H7 (cell line): ENCODE measurements at regions not wholly inside any gene's neighbourhood (a gene's known extent, or its start where the extent isn't known, plus 50 kb on each side); places are given as distances from the start of the nearest gene placed in this dataset.

ENCODE experiments used
- DNase-seq: peaks from one replicate; pipeline ENCODE4 v3.0.0; 2012
- H3K27me3 ChIP-seq: 2 replicates; pipeline ENCODE4 v1.6.0; 2011; ENCODE audit warnings: mild to moderate bottlenecking, low read length; ENCODE audit not compliant: control insufficient read depth, insufficient read depth
- H3K36me3 ChIP-seq: replicated peaks from 2 replicates; pipeline ENCODE4 v1.5.1; 2011; ENCODE audit warnings: low read length; ENCODE audit not compliant: control insufficient read depth, insufficient read depth
- H3K4me3 ChIP-seq: 2 replicates; pipeline ENCODE4 v1.5.1; 2011; ENCODE audit warnings: low read depth, mild to moderate bottlenecking, control low read depth, low read length, moderate library complexity; ENCODE audit not compliant: insufficient read depth

DNA sequence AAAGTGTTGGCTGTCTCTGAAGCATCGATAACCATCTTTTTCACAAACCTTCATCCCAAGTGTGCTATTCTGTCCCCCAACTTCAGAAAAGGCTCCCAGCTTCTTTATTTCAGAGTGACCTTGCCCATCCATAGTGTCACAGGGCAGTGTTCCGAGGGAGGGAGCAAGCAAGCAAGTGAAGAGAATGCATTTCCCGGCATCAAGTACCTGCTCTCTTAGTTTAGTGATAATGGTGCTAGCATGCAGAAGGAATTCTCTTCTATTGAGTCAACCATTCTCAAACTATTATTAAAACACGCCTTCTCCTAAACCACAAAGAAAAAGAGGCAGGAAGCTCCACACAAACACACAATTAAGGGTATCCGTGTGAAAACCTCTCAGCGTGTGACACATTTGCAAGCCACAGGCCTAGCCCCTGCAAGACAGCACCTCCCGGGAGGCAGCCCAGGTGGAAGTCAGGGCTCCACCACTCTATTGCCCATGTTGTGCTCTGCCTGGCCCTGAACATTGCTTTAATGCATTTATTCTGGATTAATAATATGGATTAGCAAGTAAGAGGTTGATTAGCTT is 504.9 kb downstream of the GALR1 start:
- Histone ChIP-seq H3K4me3 (no peak overlapping the region), H3K36me3 (no peaks in the 10 kb centered on the region), H3K27me3 (no peaks in the 10 kb centered on the region)
- peak; percentile 41 for DNase-seq

DNA sequence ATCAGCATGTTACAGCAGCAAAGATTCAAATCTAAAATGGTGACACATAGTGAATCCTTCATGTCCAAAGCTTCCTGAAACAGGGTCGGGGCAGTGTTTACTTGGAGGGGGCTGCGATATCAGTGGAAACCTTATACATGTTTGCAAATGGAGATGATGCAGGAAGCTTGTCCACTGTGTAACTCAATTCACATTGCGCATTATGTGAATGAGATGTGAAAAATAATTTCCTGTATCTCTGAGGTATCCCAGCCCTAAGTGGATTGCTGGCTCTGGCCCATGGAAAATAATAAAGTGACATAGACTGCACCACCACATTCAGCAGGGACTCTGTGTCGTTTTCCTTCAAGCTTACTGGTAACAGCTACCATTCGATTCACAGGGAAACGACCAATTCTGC is 505.5 kb downstream of the GALR1 start:
- Histone ChIP-seq H3K27me3 (no peaks in the 10 kb centered on the region), H3K36me3 (no peaks in the 10 kb centered on the region), H3K4me3 (no peak overlapping the region)
- no peak for DNase-seq

DNA sequence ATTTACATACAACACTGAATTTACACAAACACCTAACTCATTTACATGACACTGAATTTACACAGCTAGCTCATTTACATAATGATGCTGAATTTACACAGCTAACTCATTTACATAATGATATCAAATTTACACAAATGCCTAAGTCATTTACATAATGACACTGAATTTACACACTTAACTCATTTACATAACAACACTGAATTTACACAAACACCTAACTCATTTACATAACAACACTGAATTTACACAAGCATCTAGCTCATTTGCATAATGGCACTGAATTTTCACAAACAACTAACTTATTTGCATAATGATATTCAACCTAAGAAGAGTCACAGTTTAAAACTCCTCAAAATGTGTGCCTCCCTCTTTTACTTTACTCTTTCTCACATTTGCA is 511.7 kb downstream of the GALR1 start:
- Histone ChIP-seq H3K36me3 (no peaks in the 10 kb centered on the region), H3K4me3 (no peak overlapping the region), H3K27me3 (no peaks in the 10 kb centered on the region)
- no peak for DNase-seq

DNA sequence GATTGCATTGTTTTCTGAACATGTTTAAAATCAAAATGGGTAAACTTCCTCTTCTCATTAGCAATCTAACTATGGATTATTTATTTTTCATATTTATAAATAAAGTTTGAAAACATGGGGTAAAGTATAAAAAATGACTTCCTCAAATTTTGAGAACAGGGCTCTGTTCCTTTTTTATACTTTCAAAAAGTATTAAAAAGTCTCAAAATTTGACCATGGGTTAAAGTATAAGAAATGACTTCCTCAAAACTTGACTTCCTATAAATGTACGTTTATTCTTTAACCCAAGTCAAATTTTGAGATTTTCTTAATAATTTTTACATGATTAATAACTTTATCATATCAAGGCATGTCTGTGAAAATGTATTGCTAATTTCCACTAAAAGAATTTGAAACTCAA is 512.4 kb downstream of the GALR1 start:
- H3K36me3 ChIP-seq, result no peaks in the 10 kb centered on the region
- no peaks in the 10 kb centered on the region for H3K27me3 ChIP-seq
- DNase-seq, result no peak
- no peak overlapping the region for H3K4me3 ChIP-seq

DNA sequence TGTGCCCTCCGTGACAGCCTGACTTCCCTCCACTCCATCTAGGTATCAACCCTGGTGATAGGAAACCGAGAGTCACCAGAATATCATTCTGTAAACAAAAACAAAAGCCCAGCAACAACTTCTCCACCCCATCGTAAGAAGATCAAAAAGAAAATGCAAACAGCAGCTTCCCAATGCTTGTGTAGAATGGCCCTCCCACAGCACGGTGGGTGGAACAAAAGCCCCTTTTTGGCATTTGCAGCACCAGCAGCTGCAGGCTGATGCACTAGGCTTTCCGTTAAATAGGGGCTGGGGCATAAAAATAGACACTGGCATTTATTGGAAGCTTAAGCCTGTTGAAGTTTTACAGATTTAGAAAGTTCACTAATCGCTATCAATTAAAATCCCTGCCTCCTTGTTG is 513.0 kb downstream of the GALR1 start:
- Histone ChIP-seq H3K36me3 (no peaks in the 10 kb centered on the region), H3K4me3 (no peak overlapping the region), H3K27me3 (no peaks in the 10 kb centered on the region)
- no peak for DNase-seq

DNA sequence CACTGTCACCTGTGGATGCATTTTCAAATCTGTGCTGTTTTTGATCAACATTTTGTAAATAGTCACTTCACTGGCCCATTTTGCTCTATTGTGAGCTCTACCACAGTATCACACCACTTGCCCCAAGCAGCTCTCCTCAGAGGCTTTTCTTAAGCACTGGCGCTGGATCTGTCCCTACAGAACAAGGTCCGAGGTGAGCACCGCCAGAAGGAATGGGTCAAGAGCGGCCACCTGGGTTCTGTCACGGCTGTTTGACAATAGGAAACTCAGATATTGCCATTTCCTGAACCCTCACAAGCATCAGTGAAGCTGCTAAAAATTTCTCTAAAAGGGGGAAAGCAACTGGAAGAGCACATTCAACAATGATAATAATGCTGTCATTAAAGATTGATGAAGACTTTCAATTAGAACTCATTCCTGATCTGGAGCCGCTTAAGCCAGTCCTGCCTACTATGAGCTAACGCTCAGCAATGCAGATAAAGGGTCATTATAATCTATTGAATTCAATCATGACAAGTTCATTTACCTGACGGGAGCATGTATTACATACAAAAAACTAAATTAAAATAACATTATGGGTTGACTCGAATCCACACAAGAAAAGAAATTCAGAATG is 514.0 kb downstream of the GALR1 start:
- H3K36me3 ChIP-seq, result no peaks in the 10 kb centered on the region
- no peaks in the 10 kb centered on the region for H3K27me3 ChIP-seq
- no peak overlapping the region for H3K4me3 ChIP-seq
- no peak for DNase-seq

DNA sequence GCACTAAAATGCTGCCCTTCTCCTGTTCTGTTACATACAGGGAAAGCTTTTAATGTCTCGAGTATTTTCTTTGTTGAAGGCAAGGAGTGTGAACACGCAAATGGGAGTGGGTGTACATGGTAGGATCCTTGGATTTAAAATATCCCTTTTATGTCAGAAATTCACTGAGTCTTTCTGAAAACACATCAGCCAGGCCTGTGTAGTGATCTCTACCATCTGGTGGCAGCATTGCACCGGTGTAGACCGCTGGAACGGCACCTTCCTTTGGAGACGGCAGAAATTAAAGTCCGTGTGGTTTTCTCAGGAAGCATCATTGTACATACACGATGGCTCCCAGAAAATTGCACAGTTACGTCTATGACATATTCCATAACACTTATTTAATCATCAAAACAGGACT is 515.8 kb downstream of the GALR1 start:
- DNase-seq, result peak; percentile 38
- Histone ChIP-seq H3K36me3 (no peaks in the 10 kb centered on the region), H3K27me3 (no peaks in the 10 kb centered on the region), H3K4me3 (no peak overlapping the region)

DNA sequence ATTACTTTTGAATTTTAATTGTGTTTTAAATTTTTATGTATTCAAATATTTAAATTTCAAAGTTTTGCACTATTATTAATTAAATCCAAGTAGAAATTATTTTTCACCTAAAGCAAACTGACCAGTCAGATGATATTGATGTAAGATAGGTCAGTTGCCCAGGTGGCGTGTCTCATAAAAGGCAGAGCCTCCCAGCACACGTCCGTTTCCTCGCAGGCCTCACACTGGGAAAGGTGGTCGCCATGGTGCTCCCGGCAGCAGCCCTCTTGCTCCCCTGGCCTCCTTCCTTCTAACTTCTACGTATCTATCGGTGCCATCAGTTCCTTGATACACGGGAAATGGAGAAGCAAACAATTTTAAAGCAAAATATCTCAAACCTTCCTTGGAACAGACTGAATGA is 516.8 kb downstream of the GALR1 start:
- DNase-seq, result no peak
- H3K4me3 ChIP-seq, result no peak overlapping the region
- H3K36me3 ChIP-seq, result no peaks in the 10 kb centered on the region
- no peaks in the 10 kb centered on the region for H3K27me3 ChIP-seq

DNA sequence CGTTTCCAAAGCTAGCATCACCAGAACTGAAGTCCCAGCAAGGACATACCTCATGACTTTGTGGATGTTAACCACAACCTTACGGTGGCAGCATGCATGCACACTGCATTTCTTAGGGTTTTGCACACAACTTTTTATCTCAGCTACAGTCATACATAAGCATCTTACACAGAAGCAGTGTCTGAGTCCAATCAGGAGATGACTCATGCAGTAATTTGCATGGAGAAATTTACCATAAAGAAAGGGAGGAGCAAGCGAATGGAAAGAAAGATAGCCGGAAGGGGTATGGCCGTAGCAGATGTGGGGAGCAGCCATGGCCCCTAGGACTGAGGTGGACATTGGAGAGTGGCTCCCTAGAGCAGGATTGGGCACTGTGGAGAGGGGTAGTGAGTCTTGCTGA is 522.5 kb downstream of the GALR1 start:
- Histone ChIP-seq H3K36me3 (no peaks in the 10 kb centered on the region), H3K4me3 (no peak overlapping the region)
- DNase-seq, result no peak

DNA sequence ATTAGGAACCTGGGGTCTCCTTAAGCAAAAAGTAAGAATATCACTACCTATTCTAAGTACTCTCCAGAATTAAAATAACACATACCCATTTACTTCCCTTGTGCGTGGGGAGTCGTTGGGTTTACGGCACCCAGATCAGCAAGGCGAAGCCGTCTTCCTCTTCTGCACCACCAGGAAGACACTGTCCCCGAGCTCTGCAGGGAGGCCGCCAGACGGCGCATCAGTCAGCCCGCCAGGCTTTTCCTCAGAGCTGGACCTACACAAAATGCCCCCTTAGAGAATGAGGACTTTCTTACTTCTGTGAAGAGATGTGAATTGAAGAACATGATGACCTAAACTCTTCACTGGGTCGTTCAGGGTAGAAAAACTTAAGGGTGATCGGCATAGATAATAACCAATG is 526.5 kb downstream of the GALR1 start:
- H3K4me3 ChIP-seq, result no peak overlapping the region
- H3K27me3 ChIP-seq, result no peaks in the 10 kb centered on the region
- no peaks in the 10 kb centered on the region for H3K36me3 ChIP-seq
- DNase-seq, result no peak

More for the DNA sequence above, 522.5 kb downstream of the GALR1 start:
- no peaks in the 10 kb centered on the region for H3K27me3 ChIP-seq

DNA sequence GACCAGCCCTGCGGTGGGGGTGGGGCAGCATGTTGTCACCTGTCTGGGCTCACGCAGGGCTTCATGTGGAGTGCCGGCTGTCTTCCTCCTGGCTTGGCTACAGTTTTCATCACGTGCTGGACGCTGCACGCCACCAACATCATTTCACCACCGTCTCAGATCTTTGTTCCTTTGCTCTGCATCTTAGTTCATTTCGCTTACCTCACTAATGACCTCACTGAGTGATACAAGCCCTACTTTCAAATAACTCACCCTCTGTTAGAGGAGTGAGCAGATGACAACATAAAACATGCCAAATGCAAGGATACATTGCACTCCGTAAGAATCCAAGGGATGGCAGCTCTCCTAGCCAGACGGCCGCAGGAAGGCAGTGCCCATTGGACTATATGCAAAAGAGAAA is 527.5 kb downstream of the GALR1 start:
- Histone ChIP-seq H3K27me3 (no peaks in the 10 kb centered on the region), H3K4me3 (no peak overlapping the region), H3K36me3 (no peaks in the 10 kb centered on the region)
- no peak for DNase-seq

DNA sequence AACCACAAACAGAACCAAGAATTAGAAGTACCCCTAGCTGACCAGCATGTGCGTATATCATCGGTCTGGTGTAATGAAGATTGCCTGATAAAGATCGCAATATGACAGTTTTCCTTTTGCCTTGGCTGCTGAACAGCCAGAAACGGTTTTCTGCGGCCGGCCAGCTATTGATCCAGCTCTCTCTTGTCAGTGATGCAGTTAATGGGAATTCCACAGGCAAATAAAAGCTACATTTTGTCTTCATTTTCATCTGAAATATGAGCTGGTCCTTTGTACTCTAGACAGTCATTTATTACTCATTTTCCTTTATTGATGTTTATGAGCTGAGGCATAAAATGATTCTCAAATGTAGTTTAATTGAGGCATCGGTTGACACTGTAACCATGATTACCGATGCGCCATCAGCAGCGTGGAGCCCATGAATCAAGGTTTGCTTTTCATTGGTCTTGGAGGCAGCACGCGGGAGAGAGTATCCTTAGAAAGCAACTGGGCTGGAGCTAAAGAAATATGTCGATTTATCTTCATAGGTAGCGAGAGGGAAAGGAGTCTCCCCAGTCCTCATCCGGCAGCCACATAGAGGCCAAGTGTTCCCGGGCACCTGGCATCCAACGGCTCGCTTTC is 535.2 kb downstream of the GALR1 start:
- Histone ChIP-seq H3K27me3 (no peaks in the 10 kb centered on the region), H3K36me3 (no peaks in the 10 kb centered on the region), H3K4me3 (no peak overlapping the region)
- DNase-seq, result no peak

DNA sequence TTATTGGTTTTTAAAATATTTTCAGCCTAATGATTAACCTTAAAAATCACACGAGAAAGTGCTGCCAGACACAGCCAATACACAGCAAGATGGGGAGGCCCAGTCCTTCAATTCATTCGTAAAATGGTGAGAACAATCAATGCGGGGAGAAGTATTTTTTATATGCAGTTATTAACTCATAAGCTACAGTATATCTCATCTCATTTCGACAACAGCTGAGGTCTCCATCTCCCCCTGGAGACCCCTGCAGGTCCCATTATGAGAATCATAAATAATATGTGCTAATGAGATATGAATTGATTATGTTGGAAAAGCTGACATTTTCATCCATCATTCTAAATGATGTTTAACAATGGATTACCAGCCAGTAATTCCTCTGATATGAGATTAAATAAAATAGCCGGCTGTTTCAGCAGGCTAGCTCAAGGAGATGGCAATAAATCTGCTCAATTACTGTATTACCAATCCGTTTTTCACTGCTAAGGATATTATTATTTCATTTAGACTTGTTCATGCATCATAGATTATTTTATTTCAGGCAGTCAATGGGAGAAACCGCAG is 535.8 kb downstream of the GALR1 start:
- Histone ChIP-seq H3K27me3 (no peaks in the 10 kb centered on the region), H3K4me3 (no peak overlapping the region), H3K36me3 (no peaks in the 10 kb centered on the region)
- no peak for DNase-seq

DNA sequence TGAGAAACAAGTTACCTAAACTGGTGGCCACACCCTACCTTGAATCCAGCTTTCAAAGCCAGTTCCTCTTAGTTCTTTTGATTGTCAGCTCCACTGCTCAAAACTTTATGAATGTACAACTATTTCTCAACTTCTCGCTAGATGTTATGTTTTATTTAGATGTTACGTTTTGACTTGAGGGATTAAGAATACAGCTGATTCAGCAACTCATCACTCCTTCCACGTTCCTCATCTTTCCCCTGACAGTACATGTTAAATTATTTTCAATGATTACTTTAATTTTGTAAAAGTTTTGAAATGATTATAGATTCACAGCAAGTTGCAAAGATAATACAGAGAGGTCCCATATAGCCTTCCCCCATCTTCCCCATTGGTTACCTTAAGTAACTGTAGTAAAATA is 553.4 kb downstream of the GALR1 start:
- Histone ChIP-seq H3K4me3 (no peak overlapping the region), H3K27me3 (no peaks in the 10 kb centered on the region), H3K36me3 (no peaks in the 10 kb centered on the region)
- DNase-seq, result no peak

DNA sequence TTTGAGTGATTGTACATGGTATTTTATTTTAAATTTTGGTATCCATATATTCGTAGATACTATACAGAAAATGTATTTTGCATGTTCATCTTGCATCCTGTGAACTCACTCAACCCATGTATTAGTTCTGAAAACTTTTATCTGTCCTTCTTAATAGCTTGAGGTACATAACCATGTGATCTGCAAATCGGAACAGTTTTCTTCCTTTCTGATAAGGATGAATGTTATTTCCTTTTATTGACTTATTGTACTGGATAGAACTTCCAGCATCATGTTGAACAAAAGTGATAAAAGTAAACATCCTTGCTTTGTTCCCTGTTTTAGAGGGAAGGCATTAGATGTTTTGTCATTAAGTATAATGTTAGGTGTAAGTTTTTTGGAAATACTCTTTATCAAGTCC is 554.7 kb downstream of the GALR1 start:
- Histone ChIP-seq H3K36me3 (no peaks in the 10 kb centered on the region), H3K27me3 (no peaks in the 10 kb centered on the region), H3K4me3 (no peak overlapping the region)
- DNase-seq, result no peak
